ENCODE measurements at regions not wholly inside any gene's neighbourhood (a gene's known extent, or its start where the extent isn't known, plus 50 kb on each side); places are given as distances from the start of the nearest gene placed in this dataset.
"Not testable (repeated sequence)": the region's sequence is repeated elsewhere in the genome, so short reads cannot be mapped to it uniquely, and the experiment has no call there.

GRCh38 chr7:153989066-153989627, 63.1 kb upstream of the DPP6 start:
- in situ Hi-C loops (cut with MboI; ENCODE audit: low sequenced_read_pairs, unreplicated experiment); DNase-seq (ENCODE audit: low spot score): not testable (repeated sequence)

- in situ Hi-C loops (cut with MboI; ENCODE audit: low sequenced_read_pairs, unreplicated experiment); DNase-seq (ENCODE audit: low spot score): not testable (repeated sequence)
Measured at GRCh38 chr7:153989742-153990425, 62.3 kb upstream of the DPP6 start.

GRCh38 chr7:153991471-153991870, 60.7 kb upstream of the DPP6 start:
- in situ Hi-C loops (cut with MboI; ENCODE audit: low sequenced_read_pairs, unreplicated experiment): not testable (repeated sequence)

GRCh38 chr7:153993402-153993801, 58.8 kb upstream of the DPP6 start:
- DNase-seq (ENCODE audit: low spot score); in situ Hi-C loops (cut with MboI; ENCODE audit: low sequenced_read_pairs, unreplicated experiment): not testable (repeated sequence)

More at GRCh38 chr7:153991471-153991870, 60.7 kb upstream of the DPP6 start:
- not testable (repeated sequence) for DNase-seq (ENCODE audit: low spot score)

GRCh38 chr7:153998896-153999295, 53.3 kb upstream of the DPP6 start:
- in situ Hi-C loops (cut with MboI; ENCODE audit: low sequenced_read_pairs, unreplicated experiment); DNase-seq (ENCODE audit: low spot score): not testable (repeated sequence)
